Thoracic aorta (tissue), 2 donors: ENCODE measurements at regions not wholly inside any gene's neighbourhood (a gene's known extent, or its start where the extent isn't known, plus 50 kb on each side); places are given as distances from the start of the nearest gene placed in this dataset.

ENCODE experiments used
- ATAC-seq: fragments of 150-250 bp; one replicate; pipeline ENCODE4 v1.8.0; 2017; ENCODE audit warnings: low read depth; ENCODE audit not compliant: insufficient number of reproducible peaks, low FRiP score
- DNase-seq: peaks from one replicate; pipeline ENCODE4 v3.0.0-alpha.2; 2020; ENCODE audit warnings: low spot score
- H3K27ac ChIP-seq, 2 donors: fragments of 200-600 bp; sonication (generic); 1 replicate in 1 of 2; 2 replicates in 1 of 2; pipeline ENCODE4 v1.5.1; 2016; ENCODE audit warnings: mild to moderate bottlenecking in 2 of 2, moderate library complexity in 2 of 2
- H3K27me3 ChIP-seq: fragments of 200-600 bp; sonication (generic); replicated peaks from 2 replicates; pipeline ENCODE4 v1.6.0; 2016; ENCODE audit warnings: mild to moderate bottlenecking; ENCODE audit not compliant: insufficient read depth
- H3K36me3 ChIP-seq: fragments of 200-600 bp; sonication (generic); one replicate; pipeline ENCODE4 v1.5.1; 2016
- H3K4me1 ChIP-seq, 2 donors: fragments of 200-600 bp; sonication (generic); 1 replicate in 1 of 2; 2 replicates in 1 of 2; pipeline versions ENCODE4 v1.5.1 to v1.6.0; 2016; ENCODE audit warnings: low read depth in 2 of 2, mild to moderate bottlenecking in 1 of 2; ENCODE audit not compliant: control insufficient read depth in 1 of 2
- H3K4me3 ChIP-seq: fragments of 200-600 bp; sonication (generic); 2 replicates; pipeline ENCODE4 v1.5.1; 2016; ENCODE audit warnings: mild to moderate bottlenecking
- H3K9me3 ChIP-seq: fragments of 200-600 bp; sonication (generic); 2 replicates; pipeline ENCODE4 v1.5.1; 2016
- CTCF ChIP-seq: fragments of 200-600 bp; sonication (generic); IDR thresholded peaks from one replicate; pipeline ENCODE4 v1.5.1; 2019; ENCODE audit warnings: antibody characterized with exemption

DNA sequence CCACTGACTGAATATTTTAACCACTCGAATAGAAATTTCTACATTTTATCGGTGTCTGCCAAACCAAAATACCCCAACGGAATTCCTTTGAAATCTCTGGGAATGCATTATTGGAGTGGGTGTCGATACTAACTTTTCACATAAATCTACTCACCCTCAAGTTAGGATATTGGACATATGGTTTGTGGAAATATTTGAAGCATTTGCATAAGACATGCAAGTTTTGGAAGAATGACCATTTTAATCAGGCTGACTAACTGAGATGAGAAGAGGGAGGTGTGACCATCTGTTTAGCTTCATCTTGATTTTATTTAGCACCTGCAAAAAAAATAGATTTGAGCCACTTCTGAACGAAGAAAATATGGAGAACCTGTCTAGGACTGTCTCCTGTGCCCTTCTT is 61.2 kb downstream of the KLF6 start:
- no peak for DNase-seq
- Histone ChIP-seq H3K9me3 (no peaks in the 10 kb centered on the region), H3K36me3 (no peaks in the 10 kb centered on the region), H3K27me3 (no peaks in the 10 kb centered on the region), H3K4me1 (no peaks in the 10 kb centered on the region), H3K4me3 (no peak overlapping the region), H3K27ac (no peak overlapping the region)
- no peak for TF ChIP-seq CTCF
- ATAC-seq: no peak

DNA sequence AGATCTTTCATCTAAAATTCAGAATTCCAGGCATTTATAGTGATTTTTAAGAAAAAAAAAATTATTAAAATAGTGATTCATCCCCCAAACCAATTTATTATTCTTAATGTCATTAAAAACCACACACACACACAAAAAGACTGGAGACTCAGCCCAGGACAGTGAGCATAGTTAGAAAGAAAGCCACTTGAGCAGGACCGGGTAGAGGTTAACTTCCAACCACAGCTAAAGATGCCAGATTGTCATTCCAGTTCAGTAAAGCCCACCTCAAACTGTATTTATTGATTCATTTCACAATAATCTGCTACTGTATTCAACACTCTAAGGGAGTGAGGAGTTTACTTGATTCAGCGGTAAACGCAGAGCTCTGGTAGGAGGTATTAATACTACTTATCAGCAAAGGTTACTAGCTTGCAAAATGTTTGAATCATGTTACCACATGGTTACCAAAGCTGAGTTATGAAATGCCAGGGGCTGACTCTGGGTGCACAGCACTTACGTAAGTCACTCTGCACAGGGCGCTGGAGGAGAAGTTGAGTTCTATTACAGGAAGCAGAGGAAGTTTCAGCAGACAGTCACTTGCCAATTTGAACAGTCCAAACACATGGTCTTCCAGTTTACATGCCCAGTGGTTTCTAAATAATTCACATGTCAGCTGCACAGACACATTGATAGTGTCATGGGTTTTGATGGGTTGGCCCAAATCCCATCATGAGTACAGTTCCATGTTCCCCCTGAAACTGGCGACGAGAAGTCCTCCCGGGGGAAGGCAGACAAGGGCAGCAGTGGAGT is 64.6 kb downstream of the KLF6 start:
- no peak for TF ChIP-seq CTCF
- ATAC-seq (no peak), DNase-seq (peak; percentile 25)
- no peak overlapping the region for H3K4me3 ChIP-seq
- no peaks in the 10 kb centered on the region for H3K9me3 ChIP-seq
- no peaks in the 10 kb centered on the region for H3K27me3 ChIP-seq
- H3K36me3 ChIP-seq: no peaks in the 10 kb centered on the region
- no peaks in the 10 kb centered on the region for H3K4me1 ChIP-seq
- no peak overlapping the region for H3K27ac ChIP-seq

- no peak overlapping the region for H3K27ac ChIP-seq
- no peaks in the 10 kb centered on the region for H3K4me1 ChIP-seq
- H3K36me3 ChIP-seq: no peaks in the 10 kb centered on the region
- DNase-seq (no peak), ATAC-seq (no peak)
- TF ChIP-seq CTCF: no peak
- no peaks in the 10 kb centered on the region for H3K9me3 ChIP-seq
- no peaks in the 10 kb centered on the region for H3K27me3 ChIP-seq
- no peak overlapping the region for H3K4me3 ChIP-seq
Measured at GRCh38 chr10:3719024-3719843, 65.8 kb downstream of the KLF6 start.

DNA sequence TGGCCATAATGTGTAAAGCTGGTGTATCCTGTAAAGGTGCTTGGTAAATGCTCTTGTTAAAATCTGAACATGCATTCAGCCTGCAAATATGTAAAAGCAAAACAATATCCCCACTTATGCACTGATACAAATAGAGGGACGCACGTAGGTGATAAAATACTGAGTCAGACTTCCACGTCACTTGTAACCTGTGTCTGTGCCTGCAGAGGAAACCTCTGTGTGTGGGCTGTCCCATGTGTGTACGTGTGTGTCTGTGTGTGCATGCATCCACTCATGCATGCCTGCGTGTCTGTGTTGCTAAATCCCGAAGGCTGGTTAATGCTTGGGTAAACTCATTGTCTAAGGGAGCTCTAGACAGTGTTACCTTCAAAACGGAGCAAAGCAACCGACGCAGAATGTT is 68.9 kb downstream of the KLF6 start:
- no peaks in the 10 kb centered on the region for H3K36me3 ChIP-seq
- H3K27ac ChIP-seq: no peak overlapping the region
- no peak for DNase-seq
- no peak for TF ChIP-seq CTCF
- no peaks in the 10 kb centered on the region for H3K4me1 ChIP-seq
- no peaks in the 10 kb centered on the region for H3K27me3 ChIP-seq
- no peak overlapping the region for H3K4me3 ChIP-seq
- H3K9me3 ChIP-seq: peaks cover 9% of the 10 kb centered on the region
- ATAC-seq: no peak

DNA sequence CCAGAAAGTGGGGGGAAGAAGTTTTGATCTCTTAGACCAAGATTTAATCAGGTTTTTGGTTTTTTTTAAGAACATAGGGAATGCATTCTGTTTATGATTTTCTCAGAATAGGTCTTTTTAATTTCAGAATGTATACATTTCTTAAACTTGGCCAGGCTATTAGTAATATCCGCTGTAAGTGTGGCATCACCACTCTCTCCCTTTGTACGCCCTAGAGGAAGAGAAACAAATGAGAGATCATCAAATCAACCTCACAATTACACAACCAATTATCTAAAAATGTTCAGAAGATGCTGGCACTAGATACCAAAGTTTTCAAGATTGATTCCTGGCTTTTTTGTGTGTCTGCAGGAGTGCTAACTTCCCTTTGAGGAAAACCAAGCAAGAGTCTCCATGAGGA is 70.0 kb downstream of the KLF6 start:
- H3K27ac ChIP-seq: no peak overlapping the region
- no peaks in the 10 kb centered on the region for H3K27me3 ChIP-seq
- ATAC-seq (no peak), DNase-seq (no peak)
- H3K4me1 ChIP-seq: no peaks in the 10 kb centered on the region
- TF ChIP-seq CTCF: no peak
- H3K4me3 ChIP-seq: no peak overlapping the region
- no peaks in the 10 kb centered on the region for H3K36me3 ChIP-seq
- peaks cover 9% of the 10 kb centered on the region for H3K9me3 ChIP-seq
